ENCODE measurements at regions not wholly inside any gene's neighbourhood (a gene's known extent, or its start where the extent isn't known, plus 50 kb on each side); places are given as distances from the start of the nearest gene placed in this dataset.
"Not testable (repeated sequence)": the region's sequence is repeated elsewhere in the genome, so short reads cannot be mapped to it uniquely, and the experiment has no call there.

DNA sequence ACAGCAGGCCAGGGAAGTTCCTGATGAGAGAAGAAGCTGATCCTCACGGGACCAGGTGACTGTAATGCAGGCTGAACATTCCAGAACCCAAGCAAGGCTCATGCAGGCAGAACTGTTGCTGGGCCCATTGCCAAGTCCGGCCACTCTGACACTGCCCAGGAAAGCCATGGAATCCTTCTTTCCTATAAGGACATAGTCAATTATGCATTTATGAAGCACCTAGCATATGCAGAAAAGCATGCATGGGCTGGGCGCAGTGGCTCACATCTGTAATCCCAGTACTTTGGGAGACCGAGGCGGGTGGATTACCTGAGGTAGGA is 83.7 kb upstream of the SLC1A3 start:
- 81% methylated on average over 5 of the region's 5 CpGs for WGBS
- Histone ChIP-seq H3K4me1 (ENCODE audit: insufficient read depth) (no peaks in the 10 kb centered on the region), H3K36me3 (ENCODE audit: insufficient read depth) (no peaks in the 10 kb centered on the region), H3K4me3 (ENCODE audit: low read depth, low read length) (no peak overlapping the region), H3K27ac (ENCODE audit: low read depth) (no peak overlapping the region)
- DNase-seq (ENCODE audit: extremely low spot score), result no peak

DNA sequence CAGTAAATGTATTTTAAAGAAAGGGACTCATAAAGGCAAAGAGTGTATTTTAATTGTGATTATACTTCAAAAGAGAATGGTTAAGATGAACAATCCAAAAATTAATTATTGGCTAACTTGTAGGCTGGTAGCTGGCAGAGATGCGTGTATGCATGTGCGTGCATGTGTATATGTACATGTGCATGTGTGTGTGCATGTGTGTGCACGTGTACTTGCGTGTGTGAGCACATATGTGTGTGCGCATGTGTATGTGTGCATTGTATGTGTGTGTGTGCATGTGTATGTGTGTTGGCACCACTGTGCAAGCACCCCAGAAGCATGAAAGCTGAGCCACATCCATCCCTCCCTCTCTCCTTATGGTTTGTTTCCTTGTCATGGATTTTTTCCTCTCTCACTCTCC is 83.0 kb upstream of the SLC1A3 start:
- 92% methylated on average over 5 of the region's 5 CpGs for WGBS
- H3K4me1 ChIP-seq (ENCODE audit: insufficient read depth), result no peaks in the 10 kb centered on the region
- no peak overlapping the region for H3K27ac ChIP-seq (ENCODE audit: low read depth)
- DNase-seq (ENCODE audit: extremely low spot score), result no peak
- no peak overlapping the region for H3K4me3 ChIP-seq (ENCODE audit: low read depth, low read length)
- H3K36me3 ChIP-seq (ENCODE audit: insufficient read depth), result no peaks in the 10 kb centered on the region

DNA sequence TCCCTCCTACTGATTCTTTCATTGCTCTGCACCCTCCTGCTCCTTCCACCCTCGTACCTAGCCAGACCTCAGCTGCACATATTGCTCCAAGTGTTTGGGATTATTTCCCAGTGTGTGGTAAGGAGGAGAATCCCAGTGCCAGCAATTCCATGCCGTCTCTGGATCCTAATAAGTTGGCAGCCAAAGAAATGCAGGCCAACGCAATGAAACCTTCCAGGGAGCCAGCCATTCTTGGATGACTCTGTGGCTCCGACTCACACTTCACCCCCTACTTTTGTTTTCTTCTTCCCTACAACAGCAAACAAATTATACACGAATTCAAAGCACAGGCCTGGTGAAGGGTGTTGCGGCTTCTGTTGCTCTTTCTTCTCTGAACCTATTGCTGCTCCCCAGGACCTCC is 82.5 kb upstream of the SLC1A3 start:
- H3K4me3 ChIP-seq (ENCODE audit: low read depth, low read length), result no peak overlapping the region
- no peaks in the 10 kb centered on the region for H3K4me1 ChIP-seq (ENCODE audit: insufficient read depth)
- DNase-seq (ENCODE audit: extremely low spot score), result no peak
- 75% methylated on average over 6 of the region's 6 CpGs for WGBS
- no peak overlapping the region for H3K27ac ChIP-seq (ENCODE audit: low read depth)
- H3K36me3 ChIP-seq (ENCODE audit: insufficient read depth), result no peaks in the 10 kb centered on the region

DNA sequence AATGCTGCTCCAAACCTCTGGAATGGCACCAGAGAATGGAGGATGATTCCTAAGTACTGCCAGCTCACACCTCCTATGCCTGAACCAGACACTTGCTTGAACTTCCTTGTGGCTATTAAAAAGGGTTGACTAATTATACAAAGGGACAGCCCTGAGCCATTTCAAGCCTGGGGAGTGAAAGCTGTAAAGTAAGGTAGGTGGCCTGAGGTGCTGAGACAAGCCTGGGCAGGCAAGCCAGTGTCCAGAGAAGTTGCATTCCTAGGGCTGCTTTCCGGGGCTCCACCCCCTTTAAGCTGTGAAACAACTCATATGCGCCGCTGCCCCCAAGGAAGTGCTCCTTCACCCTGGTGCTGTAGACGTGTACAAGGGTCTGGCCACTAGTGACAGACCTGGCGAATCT is 79.9 kb upstream of the SLC1A3 start:
- no peaks in the 10 kb centered on the region for H3K36me3 ChIP-seq (ENCODE audit: insufficient read depth)

DNA sequence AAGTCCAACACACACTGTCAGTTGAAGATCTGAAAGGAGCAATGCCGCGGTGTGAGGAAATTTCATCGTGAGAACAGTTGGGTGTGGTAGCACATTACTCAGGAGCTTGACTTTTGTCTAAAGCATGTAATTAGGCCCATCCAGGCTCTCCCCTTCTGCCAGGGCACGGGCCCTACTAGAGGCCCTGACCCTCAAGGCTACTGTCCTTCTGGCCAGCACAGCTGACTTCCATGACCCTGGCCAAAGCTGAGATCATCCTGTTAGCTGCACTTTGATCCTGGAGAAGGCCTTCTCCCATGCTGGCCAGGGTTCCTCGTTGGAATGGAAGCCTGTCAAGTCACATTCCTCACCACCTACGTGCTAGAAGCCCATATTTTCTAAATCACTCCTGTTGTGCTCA is 77.8 kb upstream of the SLC1A3 start:
- Histone ChIP-seq H3K4me3 (ENCODE audit: low read depth, low read length) (no peak overlapping the region), H3K27ac (ENCODE audit: low read depth) (no peak overlapping the region), H3K4me1 (ENCODE audit: insufficient read depth) (no peaks in the 10 kb centered on the region), H3K36me3 (ENCODE audit: insufficient read depth) (no peaks in the 10 kb centered on the region)
- DNase-seq (ENCODE audit: extremely low spot score), result no peak
- 82% methylated on average over 6 of the region's 6 CpGs for WGBS

More for the DNA sequence above, 79.9 kb upstream of the SLC1A3 start:
- DNase-seq (ENCODE audit: extremely low spot score), result no peak
- Histone ChIP-seq H3K4me3 (ENCODE audit: low read depth, low read length) (no peak overlapping the region), H3K27ac (ENCODE audit: low read depth) (no peak overlapping the region), H3K4me1 (ENCODE audit: insufficient read depth) (no peaks in the 10 kb centered on the region)
- WGBS, result 81% methylated on average over 5 of the region's 5 CpGs

DNA sequence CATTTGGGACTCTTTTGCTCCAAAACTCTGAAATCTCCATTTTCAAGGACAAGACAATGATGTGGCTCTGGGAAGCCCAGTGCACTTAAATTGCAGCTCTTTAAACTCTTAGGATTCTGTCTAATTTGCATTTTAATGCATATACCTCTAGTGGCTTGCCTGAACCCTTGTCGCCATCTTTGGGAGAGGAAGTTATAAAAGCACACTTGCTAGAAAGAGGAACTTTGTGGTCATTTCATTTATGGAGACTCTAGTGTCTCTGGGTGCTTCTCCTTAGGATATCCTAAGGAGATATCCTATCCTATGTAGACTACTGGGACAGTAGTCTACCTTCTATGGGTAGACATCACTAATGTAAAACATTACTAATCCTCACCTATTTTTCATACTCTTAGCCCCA is 77.3 kb upstream of the SLC1A3 start:
- Histone ChIP-seq H3K27ac (ENCODE audit: low read depth) (no peak overlapping the region), H3K4me3 (ENCODE audit: low read depth, low read length) (no peak overlapping the region), H3K4me1 (ENCODE audit: insufficient read depth) (no peaks in the 10 kb centered on the region), H3K36me3 (ENCODE audit: insufficient read depth) (no peaks in the 10 kb centered on the region)
- 86% methylated on average over 1 of the region's 1 CpG for WGBS
- no peak for DNase-seq (ENCODE audit: extremely low spot score)

DNA sequence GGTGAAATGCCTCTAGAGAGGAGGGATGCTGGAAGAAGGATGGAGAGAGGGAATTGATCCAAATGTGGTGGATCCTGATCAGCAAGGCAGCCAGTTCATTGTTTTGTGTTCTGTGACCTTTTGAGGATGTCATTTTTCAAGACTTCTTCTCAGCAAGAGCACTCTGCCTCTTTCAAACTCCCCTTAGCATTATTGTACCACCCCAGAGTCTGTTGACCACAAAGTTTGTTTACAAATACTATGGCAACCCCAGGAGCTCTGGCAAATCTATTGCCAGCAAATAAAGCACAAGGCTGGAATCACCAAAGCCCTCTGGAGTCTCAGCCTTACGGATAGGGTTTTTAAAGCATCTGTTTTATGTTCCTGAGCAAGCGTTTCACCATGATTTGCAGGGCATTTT is 76.2 kb upstream of the SLC1A3 start:
- Histone ChIP-seq H3K4me3 (ENCODE audit: low read depth, low read length) (no peak overlapping the region), H3K27ac (ENCODE audit: low read depth) (no peak overlapping the region), H3K36me3 (ENCODE audit: insufficient read depth) (no peaks in the 10 kb centered on the region), H3K4me1 (ENCODE audit: insufficient read depth) (no peaks in the 10 kb centered on the region)
- DNase-seq (ENCODE audit: extremely low spot score), result no peak
- WGBS, result 24% methylated on average over 2 of the region's 2 CpGs

DNA sequence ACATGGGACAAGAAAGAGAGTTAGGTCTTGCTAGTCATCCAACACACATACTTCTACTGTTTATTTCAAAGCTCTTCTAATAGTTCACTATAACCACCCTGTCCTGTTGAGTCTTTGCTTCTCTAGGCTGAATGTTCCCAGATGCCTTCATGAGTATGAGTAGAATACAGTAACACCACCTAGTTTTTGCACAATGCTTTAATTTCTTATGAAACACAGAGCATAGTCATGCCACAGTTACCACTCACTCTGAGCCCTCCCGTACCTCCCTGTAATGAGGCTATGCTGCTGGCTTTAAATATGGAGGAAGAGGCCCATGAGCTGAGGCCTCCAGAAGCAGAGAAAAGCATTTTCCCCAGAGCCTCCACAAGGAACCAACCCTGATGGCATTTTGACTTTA is 75.0 kb upstream of the SLC1A3 start:
- DNase-seq (ENCODE audit: extremely low spot score), result no peak
- Histone ChIP-seq H3K4me3 (ENCODE audit: low read depth, low read length) (no peak overlapping the region), H3K4me1 (ENCODE audit: insufficient read depth) (no peaks in the 10 kb centered on the region), H3K36me3 (ENCODE audit: insufficient read depth) (no peaks in the 10 kb centered on the region), H3K27ac (ENCODE audit: low read depth) (no peak overlapping the region)
- WGBS, result 87% methylated on average over 1 of the region's 1 CpG

DNA sequence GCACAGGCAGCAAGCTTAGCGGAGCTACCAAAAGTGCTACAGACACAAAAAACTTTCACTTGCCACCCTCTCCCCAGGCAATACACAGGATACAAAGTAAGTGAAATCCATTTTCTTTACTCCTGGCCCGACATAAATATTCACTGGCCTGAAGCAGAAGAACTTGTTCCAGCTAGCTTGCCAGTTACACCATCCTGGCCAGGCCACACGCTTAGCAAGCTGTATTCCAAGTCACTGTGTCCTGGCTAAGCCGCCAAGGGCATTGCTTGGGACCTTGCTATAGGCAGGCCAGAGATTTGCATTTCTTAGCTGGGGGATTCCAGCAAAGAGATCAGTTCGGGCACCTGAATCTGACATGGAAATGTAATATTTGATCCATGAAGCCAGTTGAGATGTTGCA is 71.0 kb upstream of the SLC1A3 start:
- H3K4me3 ChIP-seq (ENCODE audit: low read depth, low read length), result no peak overlapping the region
- 89% methylated on average over 5 of the region's 5 CpGs for WGBS
- no peaks in the 10 kb centered on the region for H3K4me1 ChIP-seq (ENCODE audit: insufficient read depth)
- no peak overlapping the region for H3K27ac ChIP-seq (ENCODE audit: low read depth)
- no peaks in the 10 kb centered on the region for H3K36me3 ChIP-seq (ENCODE audit: insufficient read depth)
- no peak for DNase-seq (ENCODE audit: extremely low spot score)

DNA sequence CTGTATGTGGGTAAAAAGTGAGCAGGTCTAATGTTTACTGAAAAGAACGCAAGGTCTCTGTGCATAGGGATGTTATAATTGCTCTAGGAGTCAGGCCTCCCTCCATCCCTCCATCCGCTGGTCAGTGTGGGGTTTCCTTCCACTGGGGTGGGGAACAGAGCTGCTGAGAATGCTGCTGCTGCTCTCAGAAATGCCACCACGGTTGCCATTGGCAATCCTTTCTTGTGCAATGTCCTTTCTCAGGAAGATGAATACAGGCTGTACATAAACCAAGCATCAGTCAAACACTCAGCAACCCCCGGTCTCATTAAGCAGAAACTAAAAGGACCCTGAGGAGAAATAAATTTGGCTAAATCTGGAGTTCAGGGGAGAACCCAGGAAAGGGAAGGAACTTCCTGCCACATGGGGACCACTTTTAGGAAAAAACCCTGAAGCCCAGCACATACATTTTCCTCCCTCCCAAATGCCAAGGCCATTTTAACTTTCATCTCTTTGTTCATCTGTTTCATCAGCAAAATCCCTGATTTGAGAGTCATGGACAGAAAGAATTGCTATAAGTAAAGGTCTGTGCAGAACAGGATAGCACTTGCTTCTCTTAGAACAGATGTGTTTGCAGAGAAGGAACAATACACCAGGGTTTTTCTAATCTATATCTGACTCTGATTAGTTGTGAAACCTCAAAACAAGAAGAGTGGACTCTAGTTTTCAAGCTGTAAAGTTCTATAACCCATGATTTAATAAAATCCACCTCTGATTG is 70.4 kb upstream of the SLC1A3 start:
- Histone ChIP-seq H3K4me1 (ENCODE audit: insufficient read depth) (no peaks in the 10 kb centered on the region), H3K4me3 (ENCODE audit: low read depth, low read length) (no peak overlapping the region), H3K27ac (ENCODE audit: low read depth) (no peak overlapping the region), H3K36me3 (ENCODE audit: insufficient read depth) (no peaks in the 10 kb centered on the region)
- 66% methylated on average over 4 of the region's 4 CpGs for WGBS
- no peak for DNase-seq (ENCODE audit: extremely low spot score)

DNA sequence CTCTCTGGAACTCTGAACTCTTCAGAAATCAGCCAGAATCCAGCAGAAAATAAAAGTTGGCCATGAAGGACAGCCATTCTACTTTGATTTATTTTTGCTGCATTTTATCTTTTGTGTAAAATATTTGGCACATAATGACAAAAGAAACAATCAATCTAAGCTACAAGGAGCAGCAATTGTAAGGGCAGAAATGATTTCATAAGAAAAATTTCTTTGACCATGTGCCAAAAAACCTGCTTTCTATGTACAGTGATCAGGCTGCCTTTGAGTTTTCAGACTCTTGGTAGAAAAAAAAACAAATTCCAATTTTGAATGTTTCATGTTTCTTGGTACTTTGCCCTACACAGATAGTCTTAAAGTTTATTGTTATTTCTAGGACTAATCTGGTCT is 69.8 kb upstream of the SLC1A3 start:
- Histone ChIP-seq H3K36me3 (ENCODE audit: insufficient read depth) (no peaks in the 10 kb centered on the region), H3K4me3 (ENCODE audit: low read depth, low read length) (no peak overlapping the region), H3K4me1 (ENCODE audit: insufficient read depth) (no peaks in the 10 kb centered on the region), H3K27ac (ENCODE audit: low read depth) (no peak overlapping the region)
- DNase-seq (ENCODE audit: extremely low spot score), result no peak

DNA sequence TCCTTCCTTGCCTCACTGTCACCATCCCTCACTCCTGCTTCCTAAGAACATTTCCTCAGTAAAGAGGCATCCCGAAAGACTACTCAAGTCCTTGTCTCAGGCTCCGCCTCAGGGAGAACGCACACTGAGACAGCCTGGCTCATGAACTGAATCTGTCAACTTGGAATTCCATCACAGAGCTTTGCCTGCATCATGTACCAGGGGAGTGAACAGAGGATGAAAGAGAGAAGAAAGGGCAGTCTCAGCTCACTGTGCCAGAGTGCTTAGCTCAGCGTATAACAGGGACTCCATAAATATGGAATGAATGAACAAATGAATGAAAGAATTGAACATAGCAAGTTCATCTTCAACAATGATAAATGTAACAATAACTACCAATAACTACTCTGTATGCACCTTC is 68.7 kb upstream of the SLC1A3 start:
- WGBS, result 65% methylated on average over 4 of the region's 4 CpGs
- Histone ChIP-seq H3K27ac (ENCODE audit: low read depth) (no peak overlapping the region), H3K36me3 (ENCODE audit: insufficient read depth) (no peaks in the 10 kb centered on the region), H3K4me3 (ENCODE audit: low read depth, low read length) (no peak overlapping the region), H3K4me1 (ENCODE audit: insufficient read depth) (no peaks in the 10 kb centered on the region)
- no peak for DNase-seq (ENCODE audit: extremely low spot score)

DNA sequence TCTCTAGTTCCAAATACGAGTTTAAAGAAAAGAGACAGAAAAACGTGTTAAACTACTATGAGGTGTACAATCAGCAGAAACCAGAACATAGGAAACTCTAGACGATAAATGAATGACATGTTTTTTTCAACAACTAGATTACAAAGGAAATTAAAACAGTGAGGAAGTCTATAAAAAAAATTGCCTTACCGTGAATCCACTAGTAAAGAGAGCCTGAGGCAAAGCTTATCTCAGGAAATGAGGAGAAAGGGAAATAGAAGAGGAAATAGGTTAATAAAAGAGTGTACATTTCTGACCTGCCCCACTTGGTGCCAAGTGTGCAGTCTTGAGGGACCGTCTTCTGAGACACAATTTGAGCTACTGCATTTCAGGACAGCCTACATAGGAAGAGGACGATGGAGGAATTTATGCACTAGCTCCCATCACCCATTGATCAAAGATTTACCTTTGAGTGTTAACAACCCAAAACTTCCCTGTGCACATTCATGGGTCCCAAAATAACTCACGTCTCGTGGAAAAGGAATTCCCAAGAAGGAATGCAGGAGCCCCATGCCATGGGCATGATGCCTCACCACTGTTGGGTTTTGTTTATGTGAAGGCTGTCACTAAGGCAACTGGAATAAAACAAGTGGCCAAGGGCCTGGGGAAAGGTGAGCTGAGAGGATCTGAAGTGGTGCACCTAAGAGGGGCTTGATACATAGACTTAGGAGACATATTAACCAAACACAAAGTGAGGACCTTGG is 53.6 kb upstream of the SLC1A3 start:
- no peak overlapping the region for H3K4me3 ChIP-seq (ENCODE audit: low read depth, low read length)
- no peak for DNase-seq (ENCODE audit: extremely low spot score)
- 68% methylated on average over 8 of the region's 8 CpGs for WGBS
- no peak overlapping the region for H3K27ac ChIP-seq (ENCODE audit: low read depth)
- H3K36me3 ChIP-seq (ENCODE audit: insufficient read depth), result no peaks in the 10 kb centered on the region
- no peaks in the 10 kb centered on the region for H3K4me1 ChIP-seq (ENCODE audit: insufficient read depth)

DNA sequence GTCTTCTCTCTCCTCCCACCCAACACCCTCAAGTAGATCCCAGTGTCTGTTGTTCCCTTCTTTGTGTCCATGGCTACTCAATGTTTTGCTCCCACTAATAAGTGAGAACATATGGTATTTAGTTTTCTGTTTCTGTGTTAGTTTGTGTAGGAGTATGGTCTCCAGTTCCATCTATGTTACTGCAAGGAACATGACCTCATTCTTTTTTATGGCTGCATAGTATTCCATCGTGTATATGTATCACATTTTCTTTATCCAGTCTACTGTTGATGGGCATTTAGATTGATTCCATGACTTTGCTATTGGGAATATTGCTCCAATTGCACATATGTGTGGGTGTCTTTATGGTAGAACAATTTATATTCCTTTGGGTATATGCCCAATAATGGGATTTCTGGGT is 51.4 kb upstream of the SLC1A3 start:
- not testable (repeated sequence) for H3K4me1 ChIP-seq (ENCODE audit: insufficient read depth); H3K4me3 ChIP-seq (ENCODE audit: low read depth, low read length); H3K27ac ChIP-seq (ENCODE audit: low read depth); H3K36me3 ChIP-seq (ENCODE audit: insufficient read depth); DNase-seq (ENCODE audit: extremely low spot score)
- WGBS, result 86% methylated on average over 1 of the region's 1 CpG
